Upper lobe of left lung (tissue), 6 donors: ENCODE measurements at regions not wholly inside any gene's neighbourhood (a gene's known extent, or its start where the extent isn't known, plus 50 kb on each side); places are given as distances from the start of the nearest gene placed in this dataset.

Source experiments
- ATAC-seq, 2 donors: fragments of 200-7000 bp; cut with Tn5 transposase; one replicate each; pipeline ENCODE4 v1.9.1; 2022; ENCODE audit warnings: mild to moderate bottlenecking in 2 of 2, moderate library complexity in 2 of 2; ENCODE audit not compliant: low FRiP score in 2 of 2
- DNase-seq, 2 donors: peaks; one replicate each; pipeline ENCODE4 v3.0.0-alpha.2; 2019 to 2020
- H3K27ac ChIP-seq, 4 donors: fragments of 200-600 bp; sonication (generic); one replicate each; pipeline ENCODE4 v1.5.1; 2016 to 2019
- H3K27me3 ChIP-seq, 4 donors: fragments of 200-600 bp; sonication (generic); one replicate each; pipeline ENCODE4 v1.5.1; 2017 to 2019
- H3K36me3 ChIP-seq, 4 donors: fragments of 200-600 bp; sonication (generic); one replicate each; pipeline ENCODE4 v1.5.1; 2016 to 2019
- H3K4me1 ChIP-seq, 4 donors: fragments of 200-600 bp; sonication (generic); one replicate each; pipeline ENCODE4 v1.5.1; 2018 to 2019
- H3K4me3 ChIP-seq, 4 donors: fragments of 200-600 bp; sonication (generic); one replicate each; pipeline ENCODE4 v1.5.1; 2017 to 2019; ENCODE audit warnings: mild to moderate bottlenecking in 2 of 4, moderate library complexity in 1 of 4
- H3K9me3 ChIP-seq, 4 donors: fragments of 200-600 bp; sonication (generic); one replicate each; pipeline ENCODE4 v1.5.1; 2018 to 2019
- EP300 ChIP-seq, 4 donors: sonication (generic); formaldehyde crosslinking; IDR thresholded peaks; one replicate each; pipeline ENCODE4 v1.5.1; 2017; ENCODE audit warnings: antibody characterized with exemption in 4 of 4, control low read depth in 2 of 4
- POLR2A ChIP-seq, 4 donors: fragments of 450-650 bp; IDR thresholded peaks; one replicate each; pipeline ENCODE4 v1.5.1; 2016 to 2017; ENCODE audit warnings: antibody characterized with exemption in 4 of 4, mild to moderate bottlenecking in 2 of 4
- POLR2AphosphoS5 ChIP-seq, 2 donors: sonication (generic); formaldehyde crosslinking; IDR thresholded peaks; one replicate each; pipeline ENCODE4 v1.5.1; 2017; ENCODE audit warnings: antibody characterized with exemption in 2 of 2
- WGBS, 2 donors: methylation state at CpG; one replicate each; pipeline ENCODE4 v1.1.5; 2017 to 2018; 5-methylcytosine and 5-hydroxymethylcytosine counted together
- TF ChIP-seq, protein P1 (sequence below), 6 experiments: fragments of 450-650 bp in 4 of 6; fragments of 200-600 bp in 2 of 6; sonication (generic) in 2 of 6; IDR thresholded peaks; one replicate each; pipeline ENCODE4 v1.5.1; 2016 to 2019; ENCODE audit warnings: antibody characterized with exemption in 6 of 6
- donor health status: DM: no; HTN: no; CAD: no; lungs with moderate emphysema.
- donor health status: DM: no; HTN: yes; CAD: no; lungs with severe emphysema.

DNA sequence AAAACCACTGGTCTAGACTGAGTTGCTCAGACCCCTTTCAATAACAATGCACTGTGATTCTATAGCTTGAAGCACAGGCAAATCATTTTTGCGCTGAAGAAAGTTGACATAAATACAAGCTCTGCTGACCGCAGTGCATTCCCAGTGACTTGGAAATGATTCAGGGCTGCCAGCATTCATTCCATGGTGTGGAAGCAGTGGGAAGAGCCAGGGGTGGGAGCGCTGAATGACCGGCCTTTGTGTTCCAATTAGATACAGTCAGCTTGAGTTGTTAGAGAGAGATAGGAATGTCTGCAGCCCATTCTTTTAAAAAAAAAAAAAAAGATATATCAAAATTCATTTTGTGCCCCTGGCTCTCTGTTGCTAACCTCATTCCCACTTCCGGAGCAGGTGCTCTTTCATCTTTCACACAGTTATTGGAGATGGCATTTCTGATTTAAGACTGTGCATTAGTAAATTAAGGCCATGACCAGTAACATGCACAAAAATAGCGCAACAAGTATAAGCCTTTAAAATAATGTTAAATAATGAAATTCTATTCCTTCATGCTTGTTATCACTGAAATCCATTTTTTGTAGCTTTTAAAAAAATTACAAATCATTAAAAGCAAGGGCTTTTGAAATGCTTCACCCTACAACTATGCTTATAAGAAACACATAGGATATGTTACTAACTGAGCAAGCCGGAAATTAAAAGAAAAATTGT is 59.4 kb upstream of the CTLA4 start:
- no peak overlapping the region for H3K27ac ChIP-seq
- H3K4me1 ChIP-seq = peaks cover 15 to 30% (median 23%) of the 10 kb centered on the region in 4 donors
- DNase-seq (no peak), ATAC-seq (no peak)
- H3K36me3 ChIP-seq = no peaks in the 10 kb centered on the region
- H3K9me3 ChIP-seq = peaks cover 0 to 9% (median 5%) of the 10 kb centered on the region in 4 donors
- WGBS, 2 donors = 68 to 74% methylated on average over 7 of the region's 7 CpGs
- no peaks in the 10 kb centered on the region for H3K27me3 ChIP-seq
- TF ChIP-seq EP300 (IDR thresholded peaks at IDR 0.05) (no peak), POLR2A (IDR thresholded peaks at IDR 0.05) (no peak), POLR2AphosphoS5 (IDR thresholded peaks at IDR 0.05) (no peak)
- TF ChIP-seq, protein P1, sequence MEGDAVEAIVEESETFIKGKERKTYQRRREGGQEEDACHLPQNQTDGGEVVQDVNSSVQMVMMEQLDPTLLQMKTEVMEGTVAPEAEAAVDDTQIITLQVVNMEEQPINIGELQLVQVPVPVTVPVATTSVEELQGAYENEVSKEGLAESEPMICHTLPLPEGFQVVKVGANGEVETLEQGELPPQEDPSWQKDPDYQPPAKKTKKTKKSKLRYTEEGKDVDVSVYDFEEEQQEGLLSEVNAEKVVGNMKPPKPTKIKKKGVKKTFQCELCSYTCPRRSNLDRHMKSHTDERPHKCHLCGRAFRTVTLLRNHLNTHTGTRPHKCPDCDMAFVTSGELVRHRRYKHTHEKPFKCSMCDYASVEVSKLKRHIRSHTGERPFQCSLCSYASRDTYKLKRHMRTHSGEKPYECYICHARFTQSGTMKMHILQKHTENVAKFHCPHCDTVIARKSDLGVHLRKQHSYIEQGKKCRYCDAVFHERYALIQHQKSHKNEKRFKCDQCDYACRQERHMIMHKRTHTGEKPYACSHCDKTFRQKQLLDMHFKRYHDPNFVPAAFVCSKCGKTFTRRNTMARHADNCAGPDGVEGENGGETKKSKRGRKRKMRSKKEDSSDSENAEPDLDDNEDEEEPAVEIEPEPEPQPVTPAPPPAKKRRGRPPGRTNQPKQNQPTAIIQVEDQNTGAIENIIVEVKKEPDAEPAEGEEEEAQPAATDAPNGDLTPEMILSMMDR (IDR thresholded peaks at IDR 0.05) = no peak
- no peak overlapping the region for H3K4me3 ChIP-seq

DNA sequence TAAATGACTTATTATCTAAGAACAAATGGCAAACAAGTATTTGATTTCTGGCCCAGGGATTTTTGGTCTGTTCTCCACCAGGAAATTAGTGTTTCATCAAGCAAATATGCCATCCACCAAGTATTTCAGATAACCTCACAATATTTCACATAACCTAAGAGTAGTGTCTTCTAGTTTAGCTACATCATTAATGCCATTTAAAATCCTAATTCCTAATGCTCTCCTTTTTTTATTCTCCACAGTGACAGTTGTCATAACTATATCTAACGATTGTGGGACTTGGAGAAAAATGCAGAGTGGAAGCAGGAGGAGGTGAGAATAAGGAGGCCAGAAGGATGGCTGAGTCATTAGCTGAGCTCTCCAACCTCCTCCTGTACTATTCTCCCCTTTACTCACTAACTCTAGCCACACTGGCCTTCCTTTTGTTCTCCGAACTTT is 58.5 kb upstream of the CTLA4 start:
- TF ChIP-seq EP300 (IDR thresholded peaks at IDR 0.05) (no peak), POLR2AphosphoS5 (IDR thresholded peaks at IDR 0.05) (no peak), POLR2A (IDR thresholded peaks at IDR 0.05) (no peak)
- TF ChIP-seq, protein P1 (IDR thresholded peaks at IDR 0.05) = no peak
- Histone ChIP-seq H3K27me3 (no peaks in the 10 kb centered on the region), H3K27ac (peak overlapping the region in 1 of 4 donors; percentile 11), H3K36me3 (no peaks in the 10 kb centered on the region), H3K4me3 (no peak overlapping the region), H3K4me1 (peaks cover 15 to 27% (median 23%) of the 10 kb centered on the region in 4 donors), H3K9me3 (peaks cover 0 to 9% (median 5%) of the 10 kb centered on the region in 4 donors)
- no peak for ATAC-seq
- no peak for DNase-seq
- WGBS, 2 donors = 74 to 83% methylated on average over 2 of the region's 2 CpGs

DNA sequence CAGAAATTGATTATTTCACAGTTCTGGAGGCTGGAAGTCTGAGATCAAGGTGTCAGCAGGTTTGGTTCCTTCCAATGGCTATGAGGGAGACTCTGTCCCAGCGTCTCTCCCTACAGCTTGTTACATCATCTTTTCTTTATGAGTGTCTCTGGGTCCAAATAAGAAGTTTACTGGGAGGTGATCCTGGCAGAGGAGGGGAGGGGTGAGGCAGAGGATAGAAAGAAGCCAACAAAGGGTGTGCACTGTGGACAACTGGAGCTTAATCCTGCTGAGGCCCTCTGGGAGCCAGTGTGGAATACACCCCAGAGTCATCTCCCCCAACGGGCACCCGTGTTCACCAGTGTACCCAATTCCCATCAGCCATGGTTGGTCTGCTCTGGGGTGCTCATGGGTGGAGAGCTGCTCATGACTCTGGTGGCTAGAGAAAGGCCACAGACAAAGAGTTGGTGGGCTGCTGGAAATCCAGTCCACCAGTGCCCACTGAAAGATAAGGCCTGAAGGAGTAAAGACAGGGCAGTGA is 57.5 kb upstream of the CTLA4 start:
- TF ChIP-seq EP300 (IDR thresholded peaks at IDR 0.05) (no peak), POLR2A (IDR thresholded peaks at IDR 0.05) (no peak), POLR2AphosphoS5 (IDR thresholded peaks at IDR 0.05) (no peak)
- TF ChIP-seq, protein P1 (IDR thresholded peaks at IDR 0.05) = no peak
- peaks cover 16 to 32% (median 30%) of the 10 kb centered on the region in 4 donors for H3K4me1 ChIP-seq
- H3K27me3 ChIP-seq = no peaks in the 10 kb centered on the region
- DNase-seq (no peak), ATAC-seq (no peak)
- peak overlapping the region in 1 of 4 donors; percentile 28 for H3K27ac ChIP-seq
- peaks cover 0 to 6% (median 5%) of the 10 kb centered on the region in 4 donors for H3K9me3 ChIP-seq
- H3K4me3 ChIP-seq = no peak overlapping the region
- H3K36me3 ChIP-seq = no peaks in the 10 kb centered on the region
- 89 to 90% methylated on average over 3 of the region's 3 CpGs for WGBS, 2 donors

DNA sequence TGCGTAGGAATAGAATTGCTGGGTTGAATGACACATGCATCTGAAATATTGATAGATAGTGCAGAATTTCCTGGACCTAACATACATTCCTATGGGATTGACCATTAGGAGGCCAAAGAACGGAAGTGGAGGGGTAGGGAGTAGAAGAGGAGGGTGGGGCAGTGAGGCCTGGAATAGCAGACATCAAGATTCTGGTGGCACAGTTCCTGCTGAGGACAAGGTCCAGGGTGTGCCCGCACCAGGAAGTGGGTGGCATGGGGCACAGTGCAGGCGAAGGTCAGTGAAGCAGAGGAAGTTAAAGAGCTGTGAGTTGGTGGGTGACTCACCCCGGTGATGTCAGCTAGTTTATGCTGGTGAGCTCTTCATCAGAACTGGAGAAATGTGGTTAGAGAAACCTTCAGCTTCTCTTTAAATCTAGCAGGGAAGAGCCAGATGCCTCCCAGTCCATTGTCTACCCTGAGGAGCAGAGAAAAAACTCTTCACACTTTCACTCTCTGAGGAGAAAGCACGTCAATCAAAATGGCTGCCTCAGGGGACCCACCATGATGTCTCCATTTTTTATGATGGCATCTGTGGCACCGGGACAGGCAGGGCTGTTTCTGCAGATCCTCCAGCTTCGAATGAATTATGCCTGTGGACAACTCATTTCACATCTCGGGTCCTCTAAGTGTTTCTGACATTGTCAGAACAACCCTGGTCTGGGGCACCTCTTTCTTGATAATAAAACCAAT is 55.9 kb upstream of the CTLA4 start:
- no peaks in the 10 kb centered on the region for H3K27me3 ChIP-seq
- ATAC-seq (peak; percentile 90 to 91), DNase-seq (peak in 1 of 2 donors; percentile 91)
- TF ChIP-seq POLR2AphosphoS5 (IDR thresholded peaks at IDR 0.05) (peak; percentile 83 to 89), POLR2A (IDR thresholded peaks at IDR 0.05) (no peak), EP300 (IDR thresholded peaks at IDR 0.05) (peak in 2 of 4 donors; percentile 95)
- TF ChIP-seq, protein P1 (IDR thresholded peaks at IDR 0.05) = peak in 1 of 6 experiments; percentile 27
- H3K27ac ChIP-seq = peak overlapping the region; percentile 58 to 73 (median 64)
- H3K9me3 ChIP-seq = no peaks in the 10 kb centered on the region
- H3K36me3 ChIP-seq = no peaks in the 10 kb centered on the region
- no peak overlapping the region for H3K4me3 ChIP-seq
- H3K4me1 ChIP-seq = peaks cover 26 to 43% (median 38%) of the 10 kb centered on the region in 4 donors
- 56% methylated on average over 9 of the region's 9 CpGs for WGBS, 2 donors
